Right lobe of liver (tissue), 6 donors: ENCODE measurements at regions not wholly inside any gene's neighbourhood (a gene's known extent, or its start where the extent isn't known, plus 50 kb on each side); places are given as distances from the start of the nearest gene placed in this dataset.

Source experiments
- ATAC-seq, 4 donors: fragments of 200-7000 bp; cut with Tn5 transposase; one replicate each; pipeline ENCODE4 v1.9.1; 2020; ENCODE audit warnings: mild to moderate bottlenecking in 4 of 4, moderate library complexity in 4 of 4
- DNase-seq, 3 donors: peaks; one replicate each; pipeline ENCODE4 v3.0.0-alpha.2; 2020
- H3K27ac ChIP-seq, 3 donors: fragments of 200-600 bp; one replicate each; pipeline ENCODE4 v1.8.0; 2022
- H3K27me3 ChIP-seq, 2 donors: fragments of 200-600 bp; one replicate each; pipeline ENCODE4 v1.8.0; 2022
- H3K36me3 ChIP-seq, 4 donors: fragments of 200-600 bp; sonication (generic) in 1 of 4; one replicate each; pipeline versions ENCODE4 v1.5.1 to v1.8.0; 2017 to 2022; ENCODE audit warnings: control low read depth in 1 of 4
- H3K4me1 ChIP-seq, 4 donors: fragments of 200-600 bp; sonication (generic) in 1 of 4; one replicate each; pipeline versions ENCODE4 v1.5.1 to v1.8.0; 2017 to 2022; ENCODE audit warnings: control low read depth in 1 of 4
- H3K4me3 ChIP-seq, 3 donors: fragments of 200-600 bp; one replicate each; pipeline ENCODE4 v1.8.0; 2022
- H3K9me3 ChIP-seq, 4 donors: fragments of 200-600 bp; sonication (generic) in 1 of 4; one replicate each; pipeline versions ENCODE4 v1.5.1 to v1.8.0; 2017 to 2022; ENCODE audit warnings: control low read depth in 1 of 4
- CTCF ChIP-seq, 4 donors: fragments of 200-600 bp in 3 of 4; fragments of 450-650 bp in 1 of 4; IDR thresholded peaks; one replicate each; pipeline versions ENCODE4 v1.5.1 to v1.8.0; 2016 to 2022; ENCODE audit warnings: antibody characterized with exemption in 4 of 4, mild to moderate bottlenecking in 2 of 4
- POLR2A ChIP-seq: fragments of 450-650 bp; IDR thresholded peaks from one replicate; pipeline ENCODE4 v1.6.1; 2017; ENCODE audit warnings: antibody characterized with exemption, mild to moderate bottlenecking
- WGBS: methylation state at CpG from one replicate; pipeline ENCODE4 v1.1.6; 2018; ENCODE audit warnings: low coverage, low lambda C conversion rate; ENCODE audit not compliant: insufficient coverage; ENCODE audit errors: missing lambda C conversion rate; 5-methylcytosine and 5-hydroxymethylcytosine counted together
- intact Hi-C, 2 donors: fragments of 100-400 bp; cut with DNase I; formaldehyde crosslinking; loops; one replicate each; pipeline versions ENCODE4 v1.11.2 to v1.14.1; 2022
- donor health status: DM: no; HTN: yes; CAD: no.
- donor health status: DM: no; HTN: no; CAD: no.
- donor health status: DM: no; HTN: no; CAD: no.
- donor health status: DM: no; HTN: yes; CAD: no.
- donor health status: DM: no; HTN: yes; CAD: no.

GRCh38 chr15:94592495-94592894 lies 361.1 kb downstream of the MCTP2 start:
- no peaks in the 10 kb centered on the region for H3K27me3 ChIP-seq
- no peak for TF ChIP-seq CTCF (IDR thresholded peaks at IDR 0.05)
- no peak for TF ChIP-seq POLR2A
- no peaks in the 10 kb centered on the region for H3K9me3 ChIP-seq
- DNase-seq (no peak), ATAC-seq (no peak)
- H3K27ac ChIP-seq = no peak overlapping the region
- H3K36me3 ChIP-seq = no peaks in the 10 kb centered on the region
- H3K4me3 ChIP-seq = no peak overlapping the region
- H3K4me1 ChIP-seq = no peaks in the 10 kb centered on the region
- intact Hi-C loops = no loop called here

- H3K36me3 ChIP-seq = no peaks in the 10 kb centered on the region
- H3K27ac ChIP-seq = no peak overlapping the region
- intact Hi-C loops = no loop called here
- H3K27me3 ChIP-seq = no peaks in the 10 kb centered on the region
- ATAC-seq = no peak
- WGBS = 50% methylated on average over 1 of the region's 1 CpG
- H3K4me1 ChIP-seq = no peaks in the 10 kb centered on the region
- TF ChIP-seq CTCF (IDR thresholded peaks at IDR 0.05) (no peak), POLR2A (no peak)
- no peaks in the 10 kb centered on the region for H3K9me3 ChIP-seq
- H3K4me3 ChIP-seq = no peak overlapping the region
- DNase-seq = no peak
Observed at GRCh38 chr15:94596707-94597106, 365.3 kb downstream of the MCTP2 start.

GRCh38 chr15:94600505-94600904 lies 369.1 kb downstream of the MCTP2 start:
- TF ChIP-seq POLR2A = no peak
- no peak for TF ChIP-seq CTCF (IDR thresholded peaks at IDR 0.05)
- no peak for DNase-seq
- WGBS = 62% methylated on average over 6 of the region's 8 CpGs
- H3K4me3 ChIP-seq = no peak overlapping the region
- no peak overlapping the region for H3K27ac ChIP-seq
- ATAC-seq = no peak
- no peaks in the 10 kb centered on the region for H3K9me3 ChIP-seq
- no peaks in the 10 kb centered on the region for H3K36me3 ChIP-seq
- intact Hi-C loops = no loop called here
- no peaks in the 10 kb centered on the region for H3K4me1 ChIP-seq
- no peaks in the 10 kb centered on the region for H3K27me3 ChIP-seq

- Histone ChIP-seq H3K36me3 (no peaks in the 10 kb centered on the region), H3K4me1 (no peaks in the 10 kb centered on the region), H3K27ac (no peak overlapping the region), H3K9me3 (no peaks in the 10 kb centered on the region), H3K27me3 (no peaks in the 10 kb centered on the region), H3K4me3 (no peak overlapping the region)
- no peak for ATAC-seq
- intact Hi-C loops = no loop called here
- WGBS = 62% methylated on average over 8 of the region's 8 CpGs
- DNase-seq = no peak
- TF ChIP-seq CTCF (IDR thresholded peaks at IDR 0.05) (no peak), POLR2A (no peak)
Observed at GRCh38 chr15:94602754-94603470, 371.6 kb downstream of the MCTP2 start.

GRCh38 chr15:94606286-94606685 lies 374.9 kb downstream of the MCTP2 start:
- Histone ChIP-seq H3K4me1 (no peaks in the 10 kb centered on the region), H3K4me3 (no peak overlapping the region), H3K9me3 (no peaks in the 10 kb centered on the region), H3K27me3 (no peaks in the 10 kb centered on the region), H3K36me3 (no peaks in the 10 kb centered on the region), H3K27ac (no peak overlapping the region)
- intact Hi-C loops = no loop called here
- ATAC-seq = no peak
- DNase-seq = no peak
- TF ChIP-seq POLR2A = no peak
- no peak for TF ChIP-seq CTCF (IDR thresholded peaks at IDR 0.05)
